GM18858 (cell line): ENCODE measurements at regions not wholly inside any gene's neighbourhood (a gene's known extent, or its start where the extent isn't known, plus 50 kb on each side); places are given as distances from the start of the nearest gene placed in this dataset.
"Not testable (repeated sequence)": the region's sequence is repeated elsewhere in the genome, so short reads cannot be mapped to it uniquely, and the experiment has no call there.

Experiments used
- ATAC-seq: cut with Tn5 transposase; IDR thresholded peaks from one replicate; pipeline ENCODE4 v1.9.1; 2021; ENCODE audit not compliant: unreplicated experiment

DNA sequence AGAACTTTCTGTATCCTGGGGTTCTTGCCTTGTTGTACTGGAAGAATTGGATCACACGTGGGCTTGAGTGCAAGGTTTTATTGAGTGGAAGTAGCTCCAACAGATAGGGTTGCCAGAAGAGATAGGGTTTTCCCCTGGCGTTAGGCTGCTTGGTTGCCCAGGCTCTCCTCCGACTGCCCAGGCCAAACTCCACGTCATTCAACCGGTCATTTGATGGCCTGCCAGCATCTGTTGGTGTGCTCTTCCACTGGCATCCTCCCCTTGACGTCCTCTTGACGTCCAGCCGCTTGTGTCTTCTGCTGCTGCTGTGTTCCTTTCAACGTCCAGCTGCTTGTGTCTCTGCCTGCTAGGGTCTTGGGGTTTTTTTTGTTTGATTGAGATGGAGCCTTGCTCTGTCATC lies 111.2 kb upstream of the XIST start:
- no peak for ATAC-seq

DNA sequence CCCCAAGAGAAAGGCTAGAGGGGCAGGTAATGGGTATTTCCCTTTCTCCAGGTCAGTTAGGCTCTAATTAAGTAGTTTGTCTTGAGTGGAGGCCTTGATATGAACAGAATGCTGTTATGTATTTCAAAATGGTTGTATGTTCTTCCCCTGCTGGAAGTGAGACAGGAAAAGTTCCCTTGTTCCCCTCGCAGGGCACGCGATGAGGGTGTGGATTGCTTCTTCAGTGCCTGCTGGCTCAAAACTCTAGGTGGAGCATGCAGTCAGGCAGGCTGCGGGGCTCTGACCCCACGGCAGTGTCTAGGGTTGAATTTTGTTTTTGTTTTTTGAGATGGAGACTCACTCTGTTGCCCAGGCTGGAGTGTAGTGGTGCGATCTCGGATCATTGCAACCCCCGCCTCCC lies 110.4 kb upstream of the XIST start:
- ATAC-seq: no peak

DNA sequence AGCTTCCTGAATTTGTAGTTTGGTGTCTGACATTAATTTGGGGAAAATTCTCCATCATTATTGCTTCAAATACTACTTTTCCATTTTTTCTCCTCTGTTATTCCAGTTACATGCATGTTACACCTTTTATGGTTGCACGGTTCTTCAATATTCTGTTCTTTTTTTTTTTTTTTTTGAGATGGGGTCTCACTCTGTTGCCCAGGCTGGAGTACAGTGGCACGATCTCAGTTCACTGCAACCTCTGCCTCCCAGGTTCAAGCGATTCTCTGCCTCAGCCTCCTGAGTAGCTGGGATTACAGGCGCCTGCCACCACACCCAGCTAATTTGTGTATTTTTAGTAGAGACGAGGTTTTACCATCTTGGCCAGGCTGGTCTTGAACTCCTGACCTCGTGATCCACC lies 109.4 kb upstream of the XIST start:
- ATAC-seq: not testable (repeated sequence)

DNA sequence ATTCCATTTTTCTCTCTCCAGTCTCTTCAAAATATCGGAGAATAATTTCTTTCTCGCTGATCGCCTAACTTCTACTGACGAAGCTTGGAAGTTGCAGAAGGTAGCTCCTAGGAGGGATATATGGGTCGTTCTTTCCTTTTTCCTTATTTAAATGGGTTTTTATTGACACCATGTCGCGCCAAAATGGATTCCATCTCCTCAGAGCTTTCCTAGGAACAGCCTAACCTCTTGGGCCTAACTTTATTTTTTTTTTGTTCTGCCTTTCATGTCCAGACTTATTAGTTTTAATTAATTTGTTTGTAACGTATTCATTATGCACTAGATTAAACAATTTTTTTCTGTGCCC lies 92.0 kb upstream of the XIST start:
- ATAC-seq: no peak

DNA sequence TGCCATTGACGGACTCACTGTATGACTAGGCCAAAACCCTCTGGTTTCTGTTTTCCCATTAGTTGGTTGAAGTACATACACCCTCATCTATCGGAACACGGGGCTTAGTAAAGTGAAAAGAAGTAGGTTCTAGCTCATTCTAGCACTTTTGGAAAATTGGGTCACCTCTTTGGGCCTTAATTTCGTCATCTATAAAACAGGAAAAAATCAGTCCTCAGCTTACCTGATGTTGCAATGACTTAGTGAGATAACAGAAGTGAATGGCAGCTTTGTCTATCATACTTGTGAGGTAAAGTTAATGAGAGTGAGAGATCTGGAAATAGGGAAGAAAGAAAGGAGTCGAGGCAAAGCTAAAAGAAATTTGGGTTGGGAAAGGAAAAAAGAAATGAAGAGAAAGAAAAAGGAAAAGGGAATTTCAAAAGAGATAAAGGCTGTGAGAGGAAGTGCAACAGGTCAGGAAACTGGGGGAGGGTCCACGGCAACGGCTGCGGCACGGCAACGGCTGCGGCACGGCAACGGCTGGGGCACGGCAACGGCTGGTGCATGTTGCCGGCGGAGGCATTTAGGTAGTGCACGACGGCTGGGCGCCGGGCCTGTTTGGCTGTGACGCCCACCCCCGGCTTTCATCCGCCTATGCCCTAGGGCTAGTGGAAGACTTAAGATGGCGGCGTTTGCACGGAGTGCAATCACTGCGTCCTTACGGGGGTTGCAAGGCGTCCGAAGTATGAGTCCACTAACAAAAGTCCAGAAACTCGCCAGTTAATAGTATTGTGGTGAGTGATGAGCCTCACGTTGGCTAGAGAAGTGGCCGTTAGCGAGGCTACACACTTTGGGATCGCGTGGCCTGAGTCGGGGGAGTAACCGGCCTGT lies 91.4 kb upstream of the XIST start:
- peak; percentile 99 for ATAC-seq

DNA sequence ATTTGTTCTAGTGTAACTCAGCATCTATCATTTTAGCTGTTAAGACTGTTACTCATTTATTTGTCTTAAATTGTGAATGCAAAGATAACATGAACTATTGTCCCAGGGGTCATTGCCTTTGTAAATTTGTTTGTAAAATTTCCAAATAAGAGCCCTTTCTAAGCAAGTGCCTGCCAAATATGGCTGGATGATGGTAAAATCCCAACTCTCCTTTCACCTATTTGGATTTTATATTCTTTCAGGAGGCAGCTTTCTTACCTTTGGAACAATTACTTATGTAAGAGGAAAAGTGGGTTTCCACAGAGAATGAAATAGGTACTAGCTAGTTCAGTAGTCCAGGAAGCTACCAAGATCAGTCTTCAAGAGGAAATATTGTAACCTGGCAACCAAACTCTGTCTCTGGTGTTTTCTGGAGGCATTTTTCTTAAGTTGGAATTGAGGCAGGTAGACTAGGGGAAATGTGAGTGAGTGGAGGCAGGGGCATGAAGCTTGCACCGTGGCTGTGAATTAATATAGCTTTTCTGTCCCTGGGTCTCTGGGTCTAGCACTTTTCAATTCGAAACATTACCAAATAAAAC lies 88.5 kb upstream of the XIST start:
- ATAC-seq: no peak

DNA sequence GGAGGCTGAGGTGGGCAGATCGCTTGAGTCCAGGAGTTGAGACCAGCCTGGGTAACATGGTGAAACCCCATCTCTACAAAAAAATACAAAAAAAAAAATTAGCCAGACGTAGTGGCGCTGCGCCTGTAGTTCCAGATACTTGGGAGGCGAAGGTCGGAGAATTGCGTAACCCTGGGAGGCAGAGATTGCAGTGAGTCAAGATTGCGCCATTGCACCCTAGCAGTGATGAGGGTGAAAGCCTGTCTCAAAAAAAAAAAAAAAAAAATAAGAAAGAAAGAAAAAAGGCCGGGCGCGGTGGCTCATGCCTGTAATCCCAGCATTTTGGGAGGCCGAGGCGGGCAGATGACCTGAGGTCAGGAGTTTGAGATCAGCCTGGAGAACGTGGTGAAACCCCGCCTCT lies 85.3 kb upstream of the XIST start:
- ATAC-seq: not testable (repeated sequence)

DNA sequence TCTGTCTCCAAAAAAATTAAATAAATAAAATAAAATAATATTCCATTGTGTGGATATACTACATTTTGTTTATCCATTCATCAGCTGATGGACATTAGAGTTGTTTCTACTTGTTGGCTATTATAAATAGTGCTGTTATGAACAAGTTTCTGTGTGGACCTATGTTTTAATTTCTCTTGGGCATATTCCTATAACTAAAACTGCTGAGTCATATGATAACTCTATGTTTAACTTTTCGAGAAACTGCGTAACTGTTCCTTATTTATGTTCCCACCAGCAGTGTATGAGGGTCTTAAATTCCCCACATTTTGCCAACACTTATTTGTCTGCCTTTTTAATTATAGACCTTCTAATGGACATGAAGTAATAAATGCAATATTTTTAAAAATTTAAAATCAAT lies 80.0 kb upstream of the XIST start:
- no peak for ATAC-seq

DNA sequence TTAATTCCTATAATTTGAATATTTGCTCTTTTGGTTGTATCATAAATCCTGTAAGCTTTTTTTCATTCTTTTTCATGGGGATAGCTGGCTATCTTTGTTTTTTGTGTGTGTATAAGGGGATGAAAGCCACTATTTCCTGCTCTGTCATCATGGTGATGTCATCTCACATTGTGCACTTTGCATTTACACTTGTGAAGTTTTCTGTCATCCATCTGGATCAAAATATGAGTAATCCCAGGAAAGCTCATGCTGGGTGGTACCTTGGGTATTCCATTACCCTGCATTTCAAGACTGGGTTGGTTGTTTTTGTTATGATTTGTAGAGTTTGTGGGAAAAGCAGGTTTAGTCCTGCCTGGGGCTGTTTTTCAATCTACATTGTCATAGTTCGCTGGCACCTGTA lies 77.8 kb upstream of the XIST start:
- ATAC-seq: no peak

GRCh38 chrX:73922856-73923455 lies 70.4 kb upstream of the XIST start:
- no peak for ATAC-seq

GRCh38 chrX:73916931-73917667 lies 64.6 kb upstream of the XIST start:
- no peak for ATAC-seq

DNA sequence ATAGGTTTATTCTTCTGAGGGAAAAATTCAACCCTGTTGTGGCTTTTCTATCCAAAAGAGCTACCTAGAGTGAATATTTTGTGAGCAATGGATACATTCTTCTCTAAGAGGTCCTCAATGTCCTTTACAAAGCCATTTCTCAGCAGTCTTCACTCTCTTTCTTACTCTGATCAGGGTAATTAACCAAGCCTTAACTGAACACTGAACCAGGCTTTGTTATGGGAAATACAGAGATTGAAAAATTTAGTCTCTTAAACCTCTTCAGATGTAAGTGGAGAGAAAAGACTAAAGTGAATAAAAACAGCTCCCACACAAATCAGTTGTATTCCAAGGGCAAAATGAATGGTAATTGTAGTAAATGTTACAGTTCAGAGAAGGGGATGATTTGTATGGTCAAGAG lies 64.0 kb upstream of the XIST start:
- ATAC-seq: no peak

DNA sequence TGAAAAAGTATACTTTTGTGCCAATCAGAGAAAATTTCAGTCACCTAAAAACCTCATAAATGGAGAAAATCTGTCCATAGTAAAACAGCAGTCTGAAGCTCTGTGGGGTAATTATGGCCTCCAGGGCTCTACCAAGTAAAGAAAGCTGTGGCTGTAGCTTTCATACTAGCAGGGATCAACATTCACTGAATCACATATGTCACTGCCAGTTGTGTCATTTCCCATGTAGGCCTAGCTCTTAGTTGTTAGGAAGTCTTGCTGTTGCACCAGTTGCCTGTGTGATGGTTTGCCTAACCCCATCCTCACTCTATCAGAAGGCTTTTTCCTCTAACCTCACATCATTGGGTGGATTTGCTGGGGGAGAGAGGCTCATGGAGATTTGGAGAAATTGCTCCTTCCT lies 62.3 kb upstream of the XIST start:
- ATAC-seq: not testable (repeated sequence)

DNA sequence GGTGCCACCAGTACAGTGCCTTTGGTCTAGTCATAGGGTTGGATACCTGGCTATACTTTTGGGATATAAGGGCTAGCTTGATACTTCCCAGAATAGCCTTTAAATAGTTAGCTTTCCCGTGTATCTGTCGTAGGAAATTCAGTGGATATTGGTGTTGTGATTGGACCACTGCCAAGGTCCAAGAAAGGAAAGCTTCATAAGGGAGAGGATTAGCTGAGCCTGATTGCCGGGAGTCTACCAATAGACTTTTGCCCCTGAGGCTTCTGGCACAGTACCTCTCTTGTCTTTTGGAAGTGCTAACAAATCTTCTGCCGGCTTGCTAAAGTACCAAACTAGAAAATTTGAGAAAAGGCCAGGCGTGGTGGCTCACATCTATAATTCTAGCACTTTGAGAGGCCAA lies 61.1 kb upstream of the XIST start:
- no peak for ATAC-seq

DNA sequence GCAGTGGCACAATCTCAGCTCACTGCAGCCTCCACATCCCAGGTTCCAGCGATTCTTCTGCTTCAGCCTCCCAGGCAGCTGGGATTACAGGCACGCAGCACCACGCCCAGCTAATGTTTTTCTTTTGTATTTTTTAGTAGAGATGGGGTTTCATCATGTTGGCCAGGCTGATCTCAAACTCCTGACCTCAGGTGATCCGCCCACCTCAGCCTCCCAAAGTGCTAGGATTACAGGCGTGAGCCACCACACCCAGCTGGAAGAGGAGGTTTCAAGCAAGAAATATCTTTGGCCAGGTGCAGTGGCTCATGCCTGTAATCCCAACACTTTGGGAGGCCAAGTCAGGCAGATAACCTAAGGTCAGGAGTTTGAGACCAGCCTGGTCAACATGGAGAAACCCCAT lies 59.4 kb upstream of the XIST start:
- ATAC-seq: not testable (repeated sequence)

GRCh38 chrX:73905749-73906374 lies 53.3 kb upstream of the XIST start:
- ATAC-seq: not testable (repeated sequence)

DNA sequence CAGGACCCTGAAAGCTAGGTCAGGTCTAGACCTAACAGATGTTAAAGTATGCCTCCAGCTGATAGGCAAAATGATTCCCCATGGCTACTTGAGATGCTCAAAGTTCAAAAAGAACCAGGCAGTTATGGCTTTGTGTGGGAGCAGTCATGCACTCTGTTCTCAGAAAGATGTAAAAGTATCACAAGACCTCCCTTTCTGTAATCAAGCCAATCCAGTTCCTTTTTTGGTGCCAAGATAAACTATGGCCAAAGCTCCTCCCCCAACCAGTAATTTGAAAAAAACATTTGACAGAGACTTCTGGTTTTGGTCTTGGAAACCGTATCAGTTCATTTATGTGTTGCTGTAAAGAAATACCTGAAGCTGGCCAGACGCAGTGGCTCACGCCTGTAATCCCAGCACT lies 51.4 kb upstream of the XIST start:
- no peak for ATAC-seq
